ENCODE measurements at regions not wholly inside any gene's neighbourhood (a gene's known extent, or its start where the extent isn't known, plus 50 kb on each side); places are given as distances from the start of the nearest gene placed in this dataset.

DNA sequence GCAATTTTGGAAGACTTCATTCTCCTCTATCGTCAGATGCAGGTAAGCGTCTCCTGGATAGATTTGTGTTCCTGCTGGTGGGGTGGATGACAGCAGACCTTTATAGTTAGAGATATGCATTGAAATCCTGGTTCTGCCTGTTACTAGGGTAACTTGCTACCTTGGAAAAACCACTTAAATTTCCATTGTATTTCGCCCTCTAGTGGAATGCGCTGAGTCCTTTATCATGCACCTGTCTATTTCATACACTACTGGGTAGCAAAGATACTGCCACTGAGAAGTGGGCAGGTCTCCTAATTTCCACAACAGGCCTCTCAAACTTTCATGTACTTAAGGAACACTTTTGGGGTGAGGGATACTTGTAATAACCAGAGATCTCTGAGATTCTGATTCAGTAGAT, 209.5 kb upstream of the SUCLG2 start:
- DNase-seq = no peak

DNA sequence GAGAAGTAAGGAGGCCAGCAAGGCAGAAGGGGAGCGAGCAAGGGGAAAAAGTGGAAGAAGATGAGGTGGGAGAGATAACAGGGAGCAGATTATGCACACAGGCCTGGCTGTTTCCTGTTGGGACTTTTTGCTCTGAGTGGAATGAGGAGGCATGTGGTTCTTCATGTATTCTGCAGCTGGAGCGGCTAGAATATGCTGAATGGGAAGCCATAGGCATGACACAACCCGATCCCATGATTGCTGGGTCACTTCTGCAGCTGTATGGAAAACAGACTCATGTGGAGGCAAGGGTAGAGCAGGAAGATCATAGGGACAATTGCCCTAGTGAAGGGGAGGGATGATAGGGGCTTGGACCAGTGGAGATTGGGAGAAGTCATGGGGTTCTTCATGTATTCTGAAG, 206.0 kb upstream of the SUCLG2 start:
- no peak for DNase-seq

DNA sequence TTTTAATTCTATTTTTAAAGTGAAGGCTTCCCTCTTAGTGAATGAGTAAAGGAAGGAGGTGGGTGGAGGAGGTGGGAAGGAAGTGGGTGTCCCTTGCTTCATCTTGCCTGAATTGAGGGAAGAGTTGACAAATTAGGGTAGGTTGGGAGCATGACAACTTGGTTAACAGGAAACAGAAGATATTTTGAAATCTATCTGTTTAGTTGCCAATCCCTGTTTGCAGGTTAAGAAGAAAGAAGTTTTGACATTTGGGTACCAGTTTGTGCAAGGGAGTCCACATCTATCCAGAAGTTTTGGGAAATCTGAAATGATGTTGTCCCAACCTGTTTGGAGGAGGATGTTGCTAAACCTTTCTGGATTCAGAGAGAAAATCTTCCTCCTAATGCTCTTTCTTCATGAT, 204.1 kb upstream of the SUCLG2 start:
- DNase-seq = no peak

DNA sequence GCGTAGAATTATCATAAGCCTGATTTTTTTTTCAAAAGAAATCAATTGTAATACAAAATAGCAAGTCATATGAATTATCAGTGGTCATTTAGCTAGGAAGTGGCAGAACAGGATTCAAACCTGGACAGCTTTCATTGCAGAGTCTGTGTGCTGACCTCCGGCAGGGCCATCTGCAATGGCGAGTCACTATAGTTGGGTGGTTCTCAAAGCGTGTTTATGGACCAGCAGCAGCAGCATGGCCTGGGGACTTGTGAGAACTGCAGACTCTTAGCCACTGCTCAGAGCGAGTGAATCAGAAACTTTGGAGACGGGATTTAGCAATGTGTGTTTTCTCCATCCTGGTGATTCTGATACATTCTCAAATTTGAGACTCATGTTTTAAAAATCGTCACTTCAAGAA, 202.3 kb upstream of the SUCLG2 start:
- DNase-seq = no peak

DNA sequence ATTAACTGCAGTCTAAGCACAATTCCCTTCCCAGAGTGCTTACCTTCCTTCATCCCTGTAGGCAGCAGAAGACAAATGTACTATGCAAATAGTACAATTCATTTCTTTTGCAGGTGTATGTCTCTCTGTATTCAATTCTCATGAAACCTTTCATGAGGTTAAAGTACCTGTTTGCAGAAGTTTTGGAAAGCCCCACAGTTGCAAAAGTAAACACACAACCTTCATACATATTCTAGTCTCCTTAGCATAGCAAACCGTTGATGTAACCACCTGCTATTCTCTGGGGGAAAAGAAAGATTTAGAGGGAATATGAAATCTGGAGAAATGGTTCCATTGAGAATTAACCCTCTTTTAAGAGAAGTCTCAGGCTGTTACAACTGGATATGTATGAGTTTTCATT, 200.3 kb upstream of the SUCLG2 start:
- DNase-seq = no peak

DNA sequence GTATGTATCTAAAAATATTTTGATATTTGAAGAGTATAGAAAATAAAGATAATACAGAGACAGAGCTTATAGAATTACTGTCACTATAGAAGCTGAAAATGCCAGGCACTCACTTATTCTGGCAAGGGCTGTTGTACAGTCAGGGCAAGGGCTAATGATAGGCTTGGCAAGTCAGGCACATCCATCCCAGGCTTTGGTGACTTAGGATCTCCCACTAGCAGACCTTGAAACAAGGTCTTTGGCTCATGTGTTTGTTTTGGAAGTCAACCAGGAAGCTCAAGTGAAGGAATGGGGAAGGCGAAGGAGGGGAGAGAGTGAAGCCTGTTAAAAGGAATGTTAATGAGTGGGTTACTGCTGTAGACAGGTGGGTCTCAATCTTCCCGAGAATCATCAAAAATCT, 199.1 kb upstream of the SUCLG2 start:
- no peak for DNase-seq

DNA sequence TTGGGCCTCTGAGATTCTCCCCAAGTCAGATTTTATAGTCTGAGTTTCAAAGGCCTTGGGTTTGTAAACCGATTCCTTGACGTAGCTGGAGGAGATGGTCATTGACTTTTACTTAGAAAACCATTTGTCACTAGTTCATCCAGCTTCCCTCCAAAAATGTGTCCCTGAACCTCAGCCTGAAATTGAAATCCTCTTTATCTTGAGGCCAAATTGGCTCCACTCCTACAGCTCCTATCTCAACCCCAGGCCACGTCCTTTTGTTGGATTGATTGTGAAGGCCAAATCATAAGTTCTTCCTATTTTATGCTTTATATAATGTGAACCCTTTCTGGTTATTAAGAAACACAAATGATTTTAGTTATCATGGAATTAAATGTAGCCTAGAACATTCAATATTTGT, 193.9 kb upstream of the SUCLG2 start:
- DNase-seq = no peak

DNA sequence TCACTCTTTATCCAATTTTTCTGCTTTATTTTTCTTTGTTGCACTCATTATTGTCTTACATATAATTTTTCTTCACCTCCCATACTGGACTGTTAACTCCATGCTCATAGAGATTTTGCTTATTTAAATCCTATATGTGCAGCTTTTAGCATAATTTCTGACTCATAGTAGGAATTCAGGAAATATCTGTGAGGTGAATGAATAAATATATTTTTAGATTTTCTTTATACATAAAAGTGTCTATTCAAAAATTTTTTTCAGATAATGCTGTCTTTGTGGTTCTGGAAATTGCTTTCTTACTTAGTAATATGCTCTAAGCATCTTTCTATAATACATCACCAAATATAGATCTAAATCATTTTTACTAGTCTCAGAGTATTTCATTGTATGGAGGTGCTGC, 191.8 kb upstream of the SUCLG2 start:
- no peak for DNase-seq

DNA sequence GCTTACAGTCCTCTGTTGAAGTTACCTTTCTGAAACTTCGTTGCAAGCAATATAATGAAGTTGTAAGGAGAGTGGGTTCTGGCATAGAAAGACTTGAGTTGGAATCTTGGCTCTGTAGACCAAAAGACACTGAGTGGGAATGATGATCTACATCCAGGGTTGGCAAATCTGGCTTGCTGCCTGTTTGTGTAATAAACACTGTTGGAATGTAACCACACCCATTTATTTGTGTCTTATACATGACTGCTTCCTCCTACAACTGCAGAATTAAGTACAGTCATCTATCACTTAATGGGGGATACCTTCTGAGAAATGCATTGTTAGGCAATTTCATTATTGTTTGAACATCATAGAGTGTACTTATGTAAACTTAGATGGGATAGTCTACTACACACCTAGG, 178.4 kb upstream of the SUCLG2 start:
- DNase-seq = no peak

DNA sequence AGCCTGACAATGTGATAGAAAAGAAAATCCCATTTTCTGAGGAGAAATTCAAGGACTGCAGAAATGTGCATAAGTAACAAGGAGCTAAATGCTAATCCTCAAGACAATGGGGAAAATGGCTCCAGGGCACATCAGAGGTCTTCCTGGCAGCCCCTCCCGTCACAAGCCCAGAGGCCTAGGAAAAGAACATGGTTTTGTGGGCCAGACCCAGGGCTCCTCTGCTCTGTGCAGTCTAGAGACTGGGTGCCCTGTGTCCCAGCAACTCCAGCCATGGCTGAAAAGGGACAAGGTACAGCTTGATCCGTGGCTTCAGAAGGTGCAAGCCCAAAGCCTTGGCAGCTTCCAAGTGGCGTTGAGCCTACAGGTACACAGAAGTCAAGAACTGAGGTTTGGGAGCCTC, 176.8 kb upstream of the SUCLG2 start:
- DNase-seq = no peak

DNA sequence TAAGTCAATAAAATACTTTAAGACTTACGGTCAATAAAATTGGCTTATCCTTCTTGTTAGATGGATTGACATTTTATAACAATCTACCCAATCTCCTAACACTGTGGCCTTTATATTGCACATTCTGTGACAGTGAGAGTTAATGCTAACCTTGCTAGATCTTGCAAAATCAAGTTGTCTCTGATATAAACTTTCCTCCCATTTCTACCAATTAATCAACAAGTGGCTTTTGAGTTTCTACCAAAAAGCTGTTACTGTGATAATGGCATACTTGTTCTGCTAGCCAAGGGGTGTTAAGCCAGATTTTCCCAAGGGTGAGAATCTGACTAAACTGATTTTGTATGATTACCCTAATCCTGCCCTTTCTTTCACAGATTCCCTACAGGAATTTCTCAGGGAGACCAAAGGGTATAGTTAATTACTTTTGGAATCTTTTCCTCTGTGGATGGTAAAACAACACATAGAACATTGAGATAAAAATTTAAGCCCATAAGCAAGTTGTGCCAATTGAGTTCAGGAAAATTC, 174.1 kb upstream of the SUCLG2 start:
- DNase-seq = no peak

DNA sequence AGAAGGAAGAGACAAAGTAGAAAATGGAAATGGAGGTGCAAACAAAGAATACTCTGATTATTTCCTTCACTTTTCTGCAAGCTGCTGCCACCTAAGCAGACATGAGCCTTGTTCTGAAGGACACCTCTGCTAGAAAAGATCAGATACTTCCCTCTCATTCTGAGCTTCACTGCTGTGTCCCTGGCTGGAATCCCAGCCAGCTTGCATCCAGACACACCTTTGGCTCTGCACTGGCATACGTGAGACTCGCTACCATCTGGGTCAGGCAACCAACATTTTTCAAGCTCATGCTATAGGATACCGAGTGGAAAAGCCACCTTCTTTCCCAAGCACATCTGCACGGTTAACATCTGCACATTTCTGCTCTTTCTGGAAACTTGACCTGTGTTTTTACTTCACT, 166.7 kb upstream of the SUCLG2 start:
- DNase-seq = no peak

DNA sequence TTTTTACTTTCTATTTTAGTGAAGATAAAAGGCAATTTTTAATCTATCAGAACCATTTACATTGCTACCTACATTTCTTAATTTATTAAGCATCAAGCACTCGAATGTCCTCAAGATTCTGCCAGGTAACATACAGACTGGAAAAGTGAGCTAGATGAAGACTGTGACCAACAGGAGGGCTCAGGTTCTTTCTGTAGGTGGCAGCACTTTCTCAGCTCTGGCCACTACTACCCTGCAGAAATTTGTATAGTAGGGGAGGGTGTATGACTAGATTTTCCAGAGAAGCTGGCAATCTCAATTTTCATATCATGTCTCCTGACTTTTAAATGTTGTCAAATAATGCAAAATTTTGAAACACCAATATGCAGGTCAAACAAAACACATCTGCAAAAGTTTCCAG, 165.0 kb upstream of the SUCLG2 start:
- peak; percentile 24 for DNase-seq

DNA sequence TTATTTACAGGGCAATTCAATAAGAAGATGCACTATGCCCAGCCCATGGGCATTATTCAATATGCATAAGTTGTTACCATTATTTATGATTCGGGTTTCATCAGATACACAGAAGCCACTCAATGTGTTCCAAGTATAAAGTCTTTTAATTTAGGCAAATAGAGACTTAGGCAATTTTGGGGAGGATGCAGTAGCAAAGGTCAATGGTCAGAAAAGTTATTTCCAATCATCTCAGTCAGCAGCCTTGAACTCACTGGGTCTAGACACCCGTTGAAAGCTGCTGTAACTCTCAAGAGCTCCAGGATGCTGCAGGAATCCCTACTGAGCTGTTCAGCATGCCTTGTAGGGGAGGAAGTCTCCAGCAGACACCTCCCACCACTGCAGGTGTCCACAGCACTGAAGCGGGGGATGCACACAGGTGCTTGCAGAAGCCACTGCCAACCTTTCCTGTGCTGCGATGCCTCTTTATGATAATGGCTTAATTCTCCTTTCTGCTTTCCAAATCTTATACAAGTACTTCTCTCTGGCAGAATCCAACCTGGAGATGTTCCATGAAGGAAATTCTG, 155.0 kb upstream of the SUCLG2 start:
- DNase-seq = no peak

DNA sequence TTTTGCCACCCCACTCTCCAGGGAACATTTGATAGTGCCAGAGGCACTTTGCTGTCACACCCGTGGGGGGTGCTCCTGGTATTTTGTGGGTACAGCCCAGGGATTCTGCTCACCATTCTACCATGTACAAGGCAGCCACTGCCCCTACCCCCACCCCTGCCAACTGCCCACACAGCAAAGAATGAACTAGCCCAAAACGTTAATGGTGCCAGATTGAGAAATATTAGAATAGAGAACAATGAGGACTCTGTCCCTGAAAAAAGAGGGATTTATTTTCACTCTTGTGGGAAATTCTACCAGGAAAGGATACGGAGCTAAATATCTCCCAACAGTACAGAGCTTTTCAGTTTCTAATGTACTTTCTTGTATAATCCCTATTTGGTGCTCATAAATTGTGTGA, 154.5 kb upstream of the SUCLG2 start:
- DNase-seq = no peak

DNA sequence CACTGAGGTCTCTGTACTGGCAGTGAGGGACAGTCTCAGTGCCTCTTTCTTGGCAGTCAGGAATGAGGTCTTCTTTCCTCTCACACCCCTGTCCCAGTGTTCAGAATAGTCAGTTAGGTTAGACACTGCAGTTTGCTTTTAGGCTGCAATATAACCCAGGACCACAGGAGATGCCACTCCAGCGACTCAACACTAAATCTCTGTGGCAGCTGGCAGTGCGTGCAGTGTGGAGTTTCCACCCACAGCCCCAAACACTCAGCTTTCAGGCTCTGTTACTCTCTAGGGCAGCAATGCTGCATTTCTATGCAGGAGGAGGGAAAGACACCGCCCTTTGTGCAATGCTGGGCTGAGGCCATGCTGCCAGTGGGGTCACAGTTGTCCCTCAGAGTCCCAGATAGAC, 150.2 kb upstream of the SUCLG2 start:
- no peak for DNase-seq

DNA sequence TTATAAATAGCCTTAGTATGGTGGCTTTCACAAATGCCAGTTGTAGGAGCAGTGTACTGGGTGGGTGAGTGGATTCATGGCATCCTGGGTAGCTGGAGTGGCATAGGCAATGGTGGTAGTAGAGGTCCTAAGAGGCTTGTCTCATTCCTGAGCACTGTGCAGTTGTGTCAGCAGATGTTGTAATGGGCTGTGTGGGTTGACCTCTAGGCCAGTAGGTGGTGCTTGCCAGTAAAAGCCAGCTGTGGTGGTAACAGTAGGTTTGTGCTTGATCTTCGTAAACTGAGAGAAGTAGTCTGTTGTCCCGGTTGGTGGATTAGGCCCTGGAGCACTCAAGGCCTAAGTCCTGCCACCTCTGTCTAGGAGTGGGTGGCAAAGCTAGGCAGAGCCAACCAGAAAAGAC, 149.7 kb upstream of the SUCLG2 start:
- DNase-seq = no peak

DNA sequence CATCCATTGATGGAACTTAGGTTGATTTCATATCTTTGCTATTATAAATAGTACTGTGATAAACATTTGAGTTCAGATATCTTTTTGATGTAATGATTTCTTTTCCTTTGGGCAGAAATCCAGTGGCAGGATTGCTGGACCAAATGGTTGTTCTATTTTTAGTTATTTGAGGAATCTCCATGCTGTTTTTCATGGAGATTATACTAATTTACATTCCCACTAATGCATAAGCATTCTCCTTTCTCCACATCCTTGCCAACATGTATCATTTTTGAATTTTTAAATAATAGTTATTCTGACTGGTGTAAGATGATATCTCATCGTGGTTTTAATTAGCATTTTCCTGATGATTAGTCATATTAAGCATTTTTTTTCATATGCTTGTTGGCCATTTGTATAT, 144.0 kb upstream of the SUCLG2 start:
- no peak for DNase-seq

DNA sequence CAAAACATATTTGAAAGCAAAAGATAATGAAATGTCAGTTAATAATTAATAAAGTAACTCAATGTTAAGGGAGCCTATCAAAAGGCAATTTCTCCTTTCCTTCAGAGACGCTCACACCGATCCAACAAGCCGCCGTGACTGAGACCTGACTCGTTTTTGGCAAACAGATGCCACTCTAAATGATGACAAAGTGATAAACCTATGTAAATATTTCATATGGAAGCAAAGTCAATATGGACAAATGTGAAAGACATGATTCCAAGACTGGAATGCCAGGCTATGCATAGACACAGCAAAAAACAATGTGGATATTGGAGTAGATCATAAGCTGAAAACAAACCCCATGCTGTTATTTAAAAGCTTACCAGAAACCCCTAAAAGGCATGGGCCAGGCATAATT, 137.2 kb upstream of the SUCLG2 start:
- no peak for DNase-seq

DNA sequence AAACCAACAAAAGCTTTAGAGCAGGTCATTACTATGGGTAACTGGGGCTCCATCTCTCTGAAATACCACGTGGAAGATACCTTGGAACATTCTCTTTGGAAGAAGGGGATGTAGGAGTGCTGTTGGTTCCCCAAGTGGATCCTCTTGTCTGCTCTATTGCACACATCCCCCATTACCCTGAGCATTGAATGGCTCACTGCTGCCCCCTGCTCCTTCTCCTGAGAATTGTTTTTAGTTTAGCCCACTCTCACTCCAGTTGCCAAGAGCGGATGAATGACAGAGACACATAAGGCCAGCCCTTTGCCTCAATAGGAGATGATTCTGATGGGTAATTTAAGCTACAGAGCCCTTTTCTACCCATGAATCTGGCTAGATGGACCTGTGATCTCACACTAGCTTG, 135.6 kb upstream of the SUCLG2 start:
- DNase-seq = peak; percentile 75

DNA sequence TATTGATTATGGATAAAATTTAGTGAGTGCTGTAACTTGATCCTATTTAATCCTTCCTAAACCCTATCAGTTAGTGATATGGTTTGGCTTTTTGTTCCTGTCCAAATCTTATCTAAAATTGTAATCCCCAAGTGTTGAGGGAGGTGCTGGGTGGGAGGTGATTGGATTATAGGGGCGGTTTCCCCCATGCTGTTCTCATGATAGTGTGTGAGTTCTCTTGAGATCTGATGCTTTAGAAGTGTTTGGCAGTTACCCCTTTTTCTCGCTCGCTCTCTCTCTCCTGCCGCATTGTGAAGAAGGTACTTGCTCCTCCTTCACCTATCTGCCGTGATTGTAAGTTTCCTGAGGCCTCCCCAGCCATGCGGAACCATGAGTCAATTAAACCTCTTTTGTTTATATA, 134.0 kb upstream of the SUCLG2 start:
- DNase-seq = no peak

DNA sequence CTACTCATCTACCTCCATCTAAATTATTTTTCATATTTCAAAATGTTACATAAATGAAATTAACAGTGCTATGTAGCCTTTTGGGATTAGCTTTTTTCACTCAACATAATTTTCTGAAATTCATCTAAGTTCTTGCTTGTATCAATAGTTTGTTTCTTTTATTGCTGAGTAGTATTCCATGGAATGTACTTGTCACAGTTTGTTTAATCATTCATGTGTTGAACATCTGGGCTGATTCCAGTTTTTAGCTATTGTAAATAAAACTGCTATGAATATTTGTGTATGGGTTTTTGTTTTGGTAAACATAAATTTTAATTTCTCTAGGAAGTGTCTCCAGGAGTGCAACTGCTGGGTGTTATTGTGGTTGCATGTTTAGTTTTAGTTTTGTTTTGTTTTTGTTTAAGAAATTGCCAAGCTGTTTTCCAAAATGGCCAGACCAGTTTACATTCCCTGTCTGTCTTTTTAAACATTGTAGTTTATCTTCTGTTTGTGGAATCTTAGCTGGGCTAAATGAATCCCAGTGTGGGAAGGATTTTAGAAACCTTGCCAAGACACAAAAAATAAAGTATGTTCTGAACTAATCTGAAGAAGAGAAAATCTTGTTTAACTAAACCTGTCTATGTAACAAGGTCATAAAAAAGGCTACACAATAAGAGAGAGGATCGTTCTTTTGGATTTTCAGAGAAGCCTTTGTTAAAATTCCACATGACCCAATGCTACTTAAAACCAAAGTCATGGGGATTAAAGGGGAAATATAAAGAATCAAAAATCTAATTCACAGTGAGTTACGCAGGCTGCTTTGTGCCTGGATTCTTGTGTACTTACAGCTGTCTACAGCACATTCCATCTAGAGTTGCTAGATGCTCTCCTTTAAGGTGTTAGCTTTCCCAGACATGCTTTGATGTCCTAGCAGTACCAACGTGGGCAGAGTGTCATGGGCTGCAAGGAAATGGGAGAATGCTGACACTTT, 129.2 kb upstream of the SUCLG2 start:
- no peak for DNase-seq

DNA sequence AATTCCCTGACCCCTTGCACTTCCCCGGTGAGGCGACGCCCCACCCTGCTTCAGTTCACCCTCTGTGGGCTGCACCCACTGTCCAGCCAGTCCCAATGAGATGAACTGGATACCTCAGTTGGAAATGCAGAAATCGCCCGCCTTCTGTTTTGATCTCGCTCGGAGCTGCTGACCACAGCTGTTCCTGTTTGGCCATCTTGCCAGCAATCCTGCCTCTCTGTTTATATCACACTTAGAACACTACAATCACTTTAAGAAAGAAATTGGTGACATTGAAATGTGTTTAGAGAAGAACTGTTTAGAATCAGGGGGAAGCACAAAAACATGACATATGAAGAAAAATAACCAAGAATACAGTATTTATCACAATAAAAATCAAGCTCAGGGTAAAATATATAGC, 127.5 kb upstream of the SUCLG2 start:
- no peak for DNase-seq

DNA sequence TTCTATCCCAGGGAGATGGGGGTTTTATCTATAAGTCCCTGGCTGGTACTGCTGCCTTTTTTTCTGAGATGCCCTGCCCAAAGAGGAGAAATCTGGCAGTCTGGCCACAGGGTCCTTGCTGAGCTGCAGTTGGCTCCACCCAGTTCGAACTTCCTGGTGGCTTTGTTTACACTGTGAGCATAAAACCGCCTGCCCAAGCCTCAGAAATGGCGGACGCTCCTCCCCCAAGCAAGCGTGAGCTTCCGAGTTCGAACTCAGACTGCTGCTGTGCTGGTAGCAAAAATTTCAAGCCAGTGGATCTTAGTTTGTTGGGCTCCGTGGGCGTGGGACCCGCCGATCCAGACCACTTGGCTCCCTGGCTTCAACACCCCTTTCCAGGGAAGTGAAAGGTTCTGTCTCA, 126.8 kb upstream of the SUCLG2 start:
- no peak for DNase-seq

DNA sequence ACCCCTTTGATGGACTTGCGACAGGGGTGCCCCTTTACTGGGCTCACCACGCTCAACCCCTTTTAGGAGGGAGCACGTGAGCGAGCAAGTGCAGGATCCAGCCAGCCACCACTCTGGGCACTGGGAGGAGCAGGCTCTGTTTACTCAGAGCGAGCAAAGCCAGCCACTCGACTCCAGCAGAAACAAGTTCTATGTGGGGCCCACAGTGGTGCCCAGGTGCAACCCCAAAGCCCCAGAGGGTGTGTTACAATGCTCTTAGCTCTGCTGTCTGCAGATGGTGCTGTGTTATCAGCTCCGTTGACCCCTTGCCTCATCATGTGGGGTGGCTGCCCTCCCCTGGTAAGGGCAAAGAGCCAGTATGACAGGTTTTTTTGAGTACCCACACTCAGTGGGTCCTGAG, 120.3 kb upstream of the SUCLG2 start:
- DNase-seq = no peak

All from CD4-positive, alpha-beta T cell treated with Interleukin-12 subunit alpha and Interleukin-12 subunit beta, for 1 hour (primary cell).